CD4-positive, alpha-beta memory T cell (primary cell): ENCODE measurements at regions not wholly inside any gene's neighbourhood (a gene's known extent, or its start where the extent isn't known, plus 50 kb on each side); places are given as distances from the start of the nearest gene placed in this dataset.
"Not testable (repeated sequence)": the region's sequence is repeated elsewhere in the genome, so short reads cannot be mapped to it uniquely, and the experiment has no call there.

Experiments used
- CTCF ChIA-PET: fragments of 350-600 bp; sonication (Branson Sonifier 250); formaldehyde crosslinking; loops from one replicate; lab custom pipeline; 2021; ENCODE audit warnings: inconsistent platforms; ENCODE audit not compliant: partially characterized antibody; lab: Charles Lee
- POLR2A ChIA-PET: fragments of 350-600 bp; sonication (Branson Sonifier 250); formaldehyde crosslinking; loops from one replicate; lab custom pipeline; 2021; ENCODE audit not compliant: partially characterized antibody; lab: Charles Lee
- DNase-seq, 5 donors: peaks; one replicate each; pipeline versions ENCODE4 v3.0.0 to v3.0.0-alpha.2; 2020 to 2022; ENCODE audit warnings: mixed read lengths in 1 of 5
- H3K27ac ChIP-seq: one replicate; pipeline ENCODE4 v1.7.0; 2013; ENCODE audit warnings: low read depth, low read length
- H3K27me3 ChIP-seq: 2 replicates; pipeline ENCODE4 v1.7.0; 2013; ENCODE audit warnings: mild to moderate bottlenecking, low read length, moderate library complexity; ENCODE audit not compliant: insufficient read depth
- H3K36me3 ChIP-seq: 2 replicates; pipeline ENCODE4 v1.7.0; 2013; ENCODE audit warnings: mild to moderate bottlenecking, low read length, moderate library complexity; ENCODE audit not compliant: insufficient read depth
- H3K4me1 ChIP-seq: 2 replicates; pipeline ENCODE4 v1.7.0; 2013; ENCODE audit warnings: mild to moderate bottlenecking, low read length, moderate library complexity; ENCODE audit not compliant: insufficient read depth
- H3K4me3 ChIP-seq, 2 donors: one replicate each; pipeline ENCODE4 v1.7.0; 2013; ENCODE audit warnings: low read length in 2 of 2, mild to moderate bottlenecking in 1 of 2
- H3K9me3 ChIP-seq, 2 donors: one replicate each; pipeline ENCODE4 v1.7.0; 2013; ENCODE audit warnings: low read length in 2 of 2, control low read depth in 1 of 2; ENCODE audit not compliant: control insufficient read depth in 1 of 2
- H3K27ac Mint-ChIP-seq, 7 donors: one replicate each; pipeline ENCODE4 v1.8.0; 2020 to 2021; ENCODE audit warnings: mixed read lengths in 7 of 7, mild to moderate bottlenecking in 6 of 7, inconsistent platforms in 3 of 7, moderate library complexity in 3 of 7
- H3K27me3 Mint-ChIP-seq, 2 donors: one replicate each; pipeline ENCODE4 v1.8.0; 2020 to 2021; ENCODE audit warnings: mixed read lengths in 2 of 2
- H3K36me3 Mint-ChIP-seq, 2 donors: one replicate each; pipeline ENCODE4 v1.8.0; 2020 to 2021; ENCODE audit warnings: mixed read lengths in 2 of 2, inconsistent platforms in 1 of 2, mild to moderate bottlenecking in 1 of 2
- H3K4me1 Mint-ChIP-seq, 4 donors: one replicate each; pipeline ENCODE4 v1.8.0; 2020 to 2021; ENCODE audit warnings: mixed read lengths in 4 of 4, mild to moderate bottlenecking in 1 of 4
- H3K4me3 Mint-ChIP-seq, 8 donors: one replicate each; pipeline ENCODE4 v1.8.0; 2020 to 2021; ENCODE audit warnings: mixed read lengths in 8 of 8, mild to moderate bottlenecking in 7 of 8, moderate library complexity in 6 of 8, inconsistent platforms in 3 of 8
- H3K9me3 Mint-ChIP-seq, 8 donors: one replicate each; pipeline ENCODE4 v1.8.0; 2020 to 2021; ENCODE audit warnings: mixed read lengths in 8 of 8, mild to moderate bottlenecking in 5 of 8, inconsistent platforms in 3 of 8, moderate library complexity in 1 of 8
- intact Hi-C: fragments of 100-400 bp; cut with micrococcal nuclease; formaldehyde crosslinking; loops from one replicate; pipeline ENCODE4 v1.15.1; 2023

DNA sequence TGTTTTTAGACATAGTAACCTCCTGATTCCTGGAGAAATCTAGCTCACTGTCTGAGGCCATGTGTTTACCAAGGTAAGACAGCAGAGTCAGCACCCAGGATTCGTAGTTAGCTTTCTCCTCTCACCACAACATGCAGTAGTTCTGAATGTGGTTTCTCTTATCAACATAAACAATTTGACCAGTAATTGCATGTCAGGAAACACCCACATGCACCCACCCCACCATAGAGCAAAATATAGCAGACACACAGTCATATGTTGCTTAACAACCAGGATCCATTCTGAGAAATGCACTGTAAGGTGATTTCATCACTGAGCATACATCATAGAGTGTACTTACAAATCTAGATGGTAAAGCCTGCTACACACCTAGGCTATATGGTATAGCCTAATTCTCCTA lies 1004.0 kb downstream of the ANKRD7 start:
- H3K4me3 Mint-ChIP-seq: no peak overlapping the region
- H3K27me3 Mint-ChIP-seq: no peaks in the 10 kb centered on the region
- Histone ChIP-seq H3K36me3 (no peaks in the 10 kb centered on the region), H3K4me3 (no peak overlapping the region), H3K4me1 (no peaks in the 10 kb centered on the region), H3K9me3 (no peaks in the 10 kb centered on the region), H3K27me3 (no peaks in the 10 kb centered on the region), H3K27ac (no peak overlapping the region)
- intact Hi-C loops: no loop called here
- POLR2A ChIA-PET: no interaction called here
- peaks cover 0 to 16% (median 4%) of the 10 kb centered on the region in 8 donors for H3K9me3 Mint-ChIP-seq
- no peaks in the 10 kb centered on the region for H3K36me3 Mint-ChIP-seq
- CTCF ChIA-PET: no interaction called here
- DNase-seq: no peak
- H3K4me1 Mint-ChIP-seq: no peaks in the 10 kb centered on the region
- H3K27ac Mint-ChIP-seq: no peak overlapping the region

DNA sequence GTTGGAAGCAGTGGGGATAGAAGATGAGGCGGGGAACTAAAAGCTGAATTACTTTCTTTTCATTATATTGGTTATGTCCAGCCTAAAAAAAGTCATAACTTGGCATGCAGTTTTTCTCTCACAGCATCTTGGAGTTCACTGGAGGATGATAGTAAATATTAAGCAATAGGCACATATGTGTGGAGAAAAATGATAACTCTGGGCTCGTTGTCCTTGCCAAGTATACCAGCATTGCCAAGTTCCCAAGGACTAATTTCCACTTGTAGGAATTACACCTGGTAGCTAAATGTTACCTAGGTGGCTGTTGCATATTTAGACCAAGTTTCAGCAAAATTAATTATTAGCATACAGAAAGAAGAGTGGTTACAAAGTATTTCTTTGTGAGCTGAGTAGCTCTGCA lies 1007.6 kb downstream of the ANKRD7 start:
- no peak overlapping the region for H3K27ac Mint-ChIP-seq
- H3K9me3 ChIP-seq: no peaks in the 10 kb centered on the region
- H3K4me3 ChIP-seq: no peak overlapping the region
- H3K27ac ChIP-seq: no peak overlapping the region
- H3K36me3 Mint-ChIP-seq: no peaks in the 10 kb centered on the region
- intact Hi-C loops: no loop called here
- H3K4me1 ChIP-seq: no peaks in the 10 kb centered on the region
- ChIA-PET POLR2A (no interaction called here), CTCF (no interaction called here)
- H3K4me3 Mint-ChIP-seq: no peak overlapping the region
- no peak for DNase-seq
- H3K36me3 ChIP-seq: no peaks in the 10 kb centered on the region
- H3K4me1 Mint-ChIP-seq: no peaks in the 10 kb centered on the region
- no peaks in the 10 kb centered on the region for H3K27me3 ChIP-seq
- no peaks in the 10 kb centered on the region for H3K27me3 Mint-ChIP-seq
- H3K9me3 Mint-ChIP-seq: peaks cover 0 to 19% (median 2%) of the 10 kb centered on the region in 8 donors

DNA sequence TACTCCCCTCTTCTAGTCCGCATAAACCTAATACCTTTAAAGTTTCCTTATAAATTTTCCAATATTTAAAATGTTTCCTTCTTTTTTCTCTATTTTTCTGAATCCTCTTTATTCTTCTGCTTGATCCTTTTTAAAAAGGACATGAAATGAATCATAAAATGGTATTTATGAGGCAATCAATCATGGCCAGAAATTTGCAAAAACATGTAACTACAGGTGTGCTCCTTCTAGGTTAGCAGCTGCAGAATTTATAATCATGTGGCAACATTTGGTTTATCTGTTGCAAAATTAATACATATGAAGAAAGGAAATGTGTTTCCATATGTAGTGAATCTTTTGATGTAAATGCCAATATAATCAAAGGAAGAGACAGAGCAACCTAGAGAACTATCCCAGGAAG lies 1008.5 kb downstream of the ANKRD7 start:
- H3K27ac ChIP-seq: no peak overlapping the region
- Mint-ChIP-seq H3K27me3 (no peaks in the 10 kb centered on the region), H3K36me3 (no peaks in the 10 kb centered on the region), H3K4me3 (no peak overlapping the region), H3K9me3 (peaks cover 0 to 19% (median 2%) of the 10 kb centered on the region in 8 donors), H3K4me1 (no peaks in the 10 kb centered on the region), H3K27ac (no peak overlapping the region)
- intact Hi-C loops: no loop called here
- H3K36me3 ChIP-seq: no peaks in the 10 kb centered on the region
- no peaks in the 10 kb centered on the region for H3K27me3 ChIP-seq
- ChIA-PET CTCF (no interaction called here), POLR2A (no interaction called here)
- no peaks in the 10 kb centered on the region for H3K4me1 ChIP-seq
- no peak for DNase-seq
- H3K9me3 ChIP-seq: no peaks in the 10 kb centered on the region
- no peak overlapping the region for H3K4me3 ChIP-seq

GRCh38 chr7:119252962-119253361 lies 1020.0 kb upstream of the KCND2 start:
- no peaks in the 10 kb centered on the region for H3K9me3 ChIP-seq
- Mint-ChIP-seq H3K4me3 (no peak overlapping the region), H3K27me3 (no peaks in the 10 kb centered on the region), H3K9me3 (no peaks in the 10 kb centered on the region), H3K36me3 (no peaks in the 10 kb centered on the region), H3K4me1 (no peaks in the 10 kb centered on the region), H3K27ac (no peak overlapping the region)
- H3K27me3 ChIP-seq: no peaks in the 10 kb centered on the region
- no peak overlapping the region for H3K4me3 ChIP-seq
- no peaks in the 10 kb centered on the region for H3K36me3 ChIP-seq
- no peaks in the 10 kb centered on the region for H3K4me1 ChIP-seq
- intact Hi-C loops: no loop called here
- no peak overlapping the region for H3K27ac ChIP-seq
- DNase-seq: no peak
- ChIA-PET POLR2A (no interaction called here), CTCF (no interaction called here)

DNA sequence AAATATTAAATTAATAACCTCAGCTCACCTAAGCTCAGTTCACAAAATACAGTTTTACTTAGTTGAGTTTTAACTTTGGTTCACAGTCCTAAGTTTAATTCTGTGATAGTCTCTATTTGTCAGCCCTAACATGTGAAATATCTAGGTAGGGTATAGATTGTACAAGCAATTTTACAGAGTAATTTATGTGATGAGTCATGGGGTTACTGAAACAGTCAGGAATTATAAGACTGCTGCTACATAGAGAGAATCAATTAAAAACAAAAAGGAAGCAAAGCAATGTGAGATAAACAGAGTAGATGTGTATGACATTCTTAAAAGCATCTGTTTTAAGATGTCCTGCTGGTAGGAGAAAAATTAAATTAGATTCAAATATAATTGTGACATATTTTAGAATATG lies 1018.2 kb upstream of the KCND2 start:
- H3K36me3 Mint-ChIP-seq: no peaks in the 10 kb centered on the region
- Histone ChIP-seq H3K27ac (no peak overlapping the region), H3K4me1 (no peaks in the 10 kb centered on the region), H3K36me3 (no peaks in the 10 kb centered on the region), H3K9me3 (no peaks in the 10 kb centered on the region), H3K27me3 (no peaks in the 10 kb centered on the region), H3K4me3 (no peak overlapping the region)
- intact Hi-C loops: no loop called here
- DNase-seq: no peak
- H3K9me3 Mint-ChIP-seq: peaks cover 0 to 2% (median 0%) of the 10 kb centered on the region in 8 donors
- ChIA-PET POLR2A (no interaction called here), CTCF (no interaction called here)
- no peak overlapping the region for H3K27ac Mint-ChIP-seq
- no peak overlapping the region for H3K4me3 Mint-ChIP-seq
- H3K27me3 Mint-ChIP-seq: no peaks in the 10 kb centered on the region
- no peaks in the 10 kb centered on the region for H3K4me1 Mint-ChIP-seq

- no peaks in the 10 kb centered on the region for H3K36me3 ChIP-seq
- ChIA-PET POLR2A (no interaction called here), CTCF (no interaction called here)
- no peaks in the 10 kb centered on the region for H3K4me1 ChIP-seq
- Mint-ChIP-seq H3K4me3 (no peak overlapping the region), H3K4me1 (no peaks in the 10 kb centered on the region), H3K36me3 (no peaks in the 10 kb centered on the region), H3K27me3 (no peaks in the 10 kb centered on the region), H3K27ac (no peak overlapping the region), H3K9me3 (peaks cover 0 to 4% (median 0%) of the 10 kb centered on the region in 8 donors)
- no peak overlapping the region for H3K4me3 ChIP-seq
- H3K27ac ChIP-seq: no peak overlapping the region
- no peak for DNase-seq
- no peaks in the 10 kb centered on the region for H3K27me3 ChIP-seq
- intact Hi-C loops: no loop called here
- no peaks in the 10 kb centered on the region for H3K9me3 ChIP-seq
Observed at GRCh38 chr7:119256001-119256400, 1017.0 kb upstream of the KCND2 start.

GRCh38 chr7:119256446-119257131 lies 1016.4 kb upstream of the KCND2 start:
- H3K4me3 Mint-ChIP-seq: no peak overlapping the region
- no peaks in the 10 kb centered on the region for H3K27me3 Mint-ChIP-seq
- H3K4me1 ChIP-seq: no peaks in the 10 kb centered on the region
- intact Hi-C loops: no loop called here
- H3K9me3 ChIP-seq: no peaks in the 10 kb centered on the region
- peaks cover 0 to 4% (median 0%) of the 10 kb centered on the region in 8 donors for H3K9me3 Mint-ChIP-seq
- H3K27ac ChIP-seq: no peak overlapping the region
- no peak for DNase-seq
- no peaks in the 10 kb centered on the region for H3K27me3 ChIP-seq
- H3K4me1 Mint-ChIP-seq: no peaks in the 10 kb centered on the region
- no peaks in the 10 kb centered on the region for H3K36me3 Mint-ChIP-seq
- H3K27ac Mint-ChIP-seq: no peak overlapping the region
- H3K4me3 ChIP-seq: no peak overlapping the region
- H3K36me3 ChIP-seq: no peaks in the 10 kb centered on the region
- CTCF ChIA-PET: no interaction called here
- POLR2A ChIA-PET: no interaction called here

GRCh38 chr7:119266790-119267189 lies 1006.2 kb upstream of the KCND2 start:
- not testable (repeated sequence) for H3K4me1 Mint-ChIP-seq

More at GRCh38 chr7:119266790-119267189, 1006.2 kb upstream of the KCND2 start:
- H3K9me3 ChIP-seq, H3K4me1 ChIP-seq, H3K27ac Mint-ChIP-seq, H3K36me3 ChIP-seq, DNase-seq, H3K27ac ChIP-seq, H3K27me3 Mint-ChIP-seq, H3K27me3 ChIP-seq, intact Hi-C loops, POLR2A ChIA-PET, CTCF ChIA-PET, H3K4me3 Mint-ChIP-seq, H3K36me3 Mint-ChIP-seq, H3K4me3 ChIP-seq: not testable (repeated sequence)
- peaks cover 0 to 14% (median 4%) of the 10 kb centered on the region in 8 donors for H3K9me3 Mint-ChIP-seq
